ENCODE measurements at regions not wholly inside any gene's neighbourhood (a gene's known extent, or its start where the extent isn't known, plus 50 kb on each side); places are given as distances from the start of the nearest gene placed in this dataset.

DNA sequence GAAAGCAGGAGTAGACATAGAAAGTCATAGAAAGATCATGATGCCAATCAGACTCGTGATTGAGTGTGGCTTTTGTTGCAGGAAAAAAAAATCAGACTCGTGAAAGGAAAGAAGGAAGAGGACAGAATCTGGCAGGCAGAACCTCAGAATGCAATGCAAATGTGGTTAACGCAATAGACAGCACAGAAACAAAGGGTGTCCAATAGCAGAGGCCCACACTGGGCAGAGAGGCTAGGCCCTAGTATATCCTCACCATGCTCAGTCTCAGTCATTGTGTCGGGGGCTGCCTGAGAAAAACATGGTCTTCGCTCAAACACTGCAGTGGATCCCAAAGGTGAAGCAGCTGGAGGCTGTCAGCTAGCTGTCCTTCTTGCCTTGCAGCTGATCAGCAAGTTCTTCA is 102.8 kb upstream of the MAOA start (continued):
- TF ChIP-seq, protein P1, sequence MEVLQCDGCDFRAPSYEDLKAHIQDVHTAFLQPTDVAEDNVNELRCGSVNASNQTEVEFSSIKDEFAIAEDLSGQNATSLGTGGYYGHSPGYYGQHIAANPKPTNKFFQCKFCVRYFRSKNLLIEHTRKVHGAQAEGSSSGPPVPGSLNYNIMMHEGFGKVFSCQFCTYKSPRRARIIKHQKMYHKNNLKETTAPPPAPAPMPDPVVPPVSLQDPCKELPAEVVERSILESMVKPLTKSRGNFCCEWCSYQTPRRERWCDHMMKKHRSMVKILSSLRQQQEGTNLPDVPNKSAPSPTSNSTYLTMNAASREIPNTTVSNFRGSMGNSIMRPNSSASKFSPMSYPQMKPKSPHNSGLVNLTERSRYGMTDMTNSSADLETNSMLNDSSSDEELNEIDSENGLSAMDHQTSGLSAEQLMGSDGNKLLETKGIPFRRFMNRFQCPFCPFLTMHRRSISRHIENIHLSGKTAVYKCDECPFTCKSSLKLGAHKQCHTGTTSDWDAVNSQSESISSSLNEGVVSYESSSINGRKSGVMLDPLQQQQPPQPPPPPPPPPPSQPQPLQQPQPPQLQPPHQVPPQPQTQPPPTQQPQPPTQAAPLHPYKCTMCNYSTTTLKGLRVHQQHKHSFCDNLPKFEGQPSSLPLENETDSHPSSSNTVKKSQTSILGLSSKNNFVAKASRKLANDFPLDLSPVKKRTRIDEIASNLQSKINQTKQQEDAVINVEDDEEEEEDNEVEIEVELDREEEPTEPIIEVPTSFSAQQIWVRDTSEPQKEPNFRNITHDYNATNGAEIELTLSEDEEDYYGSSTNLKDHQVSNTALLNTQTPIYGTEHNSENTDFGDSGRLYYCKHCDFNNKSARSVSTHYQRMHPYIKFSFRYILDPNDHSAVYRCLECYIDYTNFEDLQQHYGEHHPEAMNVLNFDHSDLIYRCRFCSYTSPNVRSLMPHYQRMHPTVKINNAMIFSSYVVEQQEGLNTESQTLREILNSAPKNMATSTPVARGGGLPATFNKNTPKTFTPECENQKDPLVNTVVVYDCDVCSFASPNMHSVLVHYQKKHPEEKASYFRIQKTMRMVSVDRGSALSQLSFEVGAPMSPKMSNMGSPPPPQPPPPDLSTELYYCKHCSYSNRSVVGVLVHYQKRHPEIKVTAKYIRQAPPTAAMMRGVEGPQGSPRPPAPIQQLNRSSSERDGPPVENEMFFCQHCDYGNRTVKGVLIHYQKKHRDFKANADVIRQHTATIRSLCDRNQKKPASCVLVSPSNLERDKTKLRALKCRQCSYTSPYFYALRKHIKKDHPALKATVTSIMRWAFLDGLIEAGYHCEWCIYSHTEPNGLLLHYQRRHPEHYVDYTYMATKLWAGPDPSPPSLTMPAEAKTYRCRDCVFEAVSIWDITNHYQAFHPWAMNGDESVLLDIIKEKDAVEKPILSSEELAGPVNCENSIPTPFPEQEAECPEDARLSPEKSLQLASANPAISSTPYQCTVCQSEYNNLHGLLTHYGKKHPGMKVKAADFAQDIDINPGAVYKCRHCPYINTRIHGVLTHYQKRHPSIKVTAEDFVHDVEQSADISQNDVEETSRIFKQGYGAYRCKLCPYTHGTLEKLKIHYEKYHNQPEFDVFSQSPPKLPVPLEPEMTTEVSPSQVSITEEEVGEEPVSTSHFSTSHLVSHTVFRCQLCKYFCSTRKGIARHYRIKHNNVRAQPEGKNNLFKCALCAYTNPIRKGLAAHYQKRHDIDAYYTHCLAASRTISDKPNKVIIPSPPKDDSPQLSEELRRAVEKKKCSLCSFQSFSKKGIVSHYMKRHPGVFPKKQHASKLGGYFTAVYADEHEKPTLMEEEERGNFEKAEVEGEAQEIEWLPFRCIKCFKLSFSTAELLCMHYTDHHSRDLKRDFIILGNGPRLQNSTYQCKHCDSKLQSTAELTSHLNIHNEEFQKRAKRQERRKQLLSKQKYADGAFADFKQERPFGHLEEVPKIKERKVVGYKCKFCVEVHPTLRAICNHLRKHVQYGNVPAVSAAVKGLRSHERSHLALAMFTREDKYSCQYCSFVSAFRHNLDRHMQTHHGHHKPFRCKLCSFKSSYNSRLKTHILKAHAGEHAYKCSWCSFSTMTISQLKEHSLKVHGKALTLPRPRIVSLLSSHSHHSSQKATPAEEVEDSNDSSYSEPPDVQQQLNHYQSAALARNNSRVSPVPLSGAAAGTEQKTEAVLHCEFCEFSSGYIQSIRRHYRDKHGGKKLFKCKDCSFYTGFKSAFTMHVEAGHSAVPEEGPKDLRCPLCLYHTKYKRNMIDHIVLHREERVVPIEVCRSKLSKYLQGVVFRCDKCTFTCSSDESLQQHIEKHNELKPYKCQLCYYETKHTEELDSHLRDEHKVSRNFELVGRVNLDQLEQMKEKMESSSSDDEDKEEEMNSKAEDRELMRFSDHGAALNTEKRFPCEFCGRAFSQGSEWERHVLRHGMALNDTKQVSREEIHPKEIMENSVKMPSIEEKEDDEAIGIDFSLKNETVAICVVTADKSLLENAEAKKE (CRISPR knock-in tag; IDR thresholded peaks at IDR 0.05), result no peak
- TF ChIP-seq EZH2phosphoT487 (IDR thresholded peaks at IDR 0.05; ENCODE audit: unreplicated experiment) (no peak), ZNF114 (CRISPR knock-in tag; IDR thresholded peaks at IDR 0.05) (no peak), NANOG (IDR thresholded peaks at IDR 0.05; ENCODE audit: borderline replicate concordance) (no peak), CREB1 (CRISPR knock-in tag; IDR thresholded peaks at IDR 0.05; ENCODE audit: low read depth) (no peak), POLR2AphosphoS5 (IDR thresholded peaks at IDR 0.05; ENCODE audit: low read depth) (no peak), EZH2 (IDR thresholded peaks at IDR 0.05; ENCODE audit: low read depth, unreplicated experiment) (no peak), STAT1 (IDR thresholded peaks at IDR 0.05; ENCODE audit: unreplicated experiment) (no peak), JUNB (IDR thresholded peaks at IDR 0.05; ENCODE audit: unreplicated experiment) (no peak)
- TF ChIP-seq, protein P2, sequence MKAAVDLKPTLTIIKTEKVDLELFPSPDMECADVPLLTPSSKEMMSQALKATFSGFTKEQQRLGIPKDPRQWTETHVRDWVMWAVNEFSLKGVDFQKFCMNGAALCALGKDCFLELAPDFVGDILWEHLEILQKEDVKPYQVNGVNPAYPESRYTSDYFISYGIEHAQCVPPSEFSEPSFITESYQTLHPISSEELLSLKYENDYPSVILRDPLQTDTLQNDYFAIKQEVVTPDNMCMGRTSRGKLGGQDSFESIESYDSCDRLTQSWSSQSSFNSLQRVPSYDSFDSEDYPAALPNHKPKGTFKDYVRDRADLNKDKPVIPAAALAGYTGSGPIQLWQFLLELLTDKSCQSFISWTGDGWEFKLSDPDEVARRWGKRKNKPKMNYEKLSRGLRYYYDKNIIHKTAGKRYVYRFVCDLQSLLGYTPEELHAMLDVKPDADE (IDR thresholded peaks at IDR 0.05), result no peak
- TF ChIP-seq, protein P3, sequence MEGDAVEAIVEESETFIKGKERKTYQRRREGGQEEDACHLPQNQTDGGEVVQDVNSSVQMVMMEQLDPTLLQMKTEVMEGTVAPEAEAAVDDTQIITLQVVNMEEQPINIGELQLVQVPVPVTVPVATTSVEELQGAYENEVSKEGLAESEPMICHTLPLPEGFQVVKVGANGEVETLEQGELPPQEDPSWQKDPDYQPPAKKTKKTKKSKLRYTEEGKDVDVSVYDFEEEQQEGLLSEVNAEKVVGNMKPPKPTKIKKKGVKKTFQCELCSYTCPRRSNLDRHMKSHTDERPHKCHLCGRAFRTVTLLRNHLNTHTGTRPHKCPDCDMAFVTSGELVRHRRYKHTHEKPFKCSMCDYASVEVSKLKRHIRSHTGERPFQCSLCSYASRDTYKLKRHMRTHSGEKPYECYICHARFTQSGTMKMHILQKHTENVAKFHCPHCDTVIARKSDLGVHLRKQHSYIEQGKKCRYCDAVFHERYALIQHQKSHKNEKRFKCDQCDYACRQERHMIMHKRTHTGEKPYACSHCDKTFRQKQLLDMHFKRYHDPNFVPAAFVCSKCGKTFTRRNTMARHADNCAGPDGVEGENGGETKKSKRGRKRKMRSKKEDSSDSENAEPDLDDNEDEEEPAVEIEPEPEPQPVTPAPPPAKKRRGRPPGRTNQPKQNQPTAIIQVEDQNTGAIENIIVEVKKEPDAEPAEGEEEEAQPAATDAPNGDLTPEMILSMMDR (conservative IDR thresholded peaks at IDR 0.05; ENCODE audit: low read depth in 2 of 2), result no peak

Measured in GM23338 (cell line).